IPS DF 6.9 (cell line): ENCODE measurements at regions not wholly inside any gene's neighbourhood (a gene's known extent, or its start where the extent isn't known, plus 50 kb on each side); places are given as distances from the start of the nearest gene placed in this dataset.
"Not testable (repeated sequence)": the region's sequence is repeated elsewhere in the genome, so short reads cannot be mapped to it uniquely, and the experiment has no call there.

ENCODE experiments used
- DNase-seq: peaks from one replicate; pipeline ENCODE4 v3.0.0-alpha.2; 2013; ENCODE audit warnings: low read depth, low spot score
- H3K27ac ChIP-seq: one replicate; pipeline ENCODE4 v1.5.1; 2013; ENCODE audit warnings: low read length, control low read depth
- H3K27me3 ChIP-seq: 2 replicates; pipeline ENCODE4 v1.6.1; 2013; ENCODE audit warnings: mild to moderate bottlenecking, low read length; ENCODE audit not compliant: control insufficient read depth, insufficient read depth
- H3K36me3 ChIP-seq: 2 replicates; pipeline ENCODE4 v1.6.1; 2013; ENCODE audit warnings: low read length; ENCODE audit not compliant: control insufficient read depth, insufficient read depth
- H3K4me1 ChIP-seq: 2 replicates; pipeline ENCODE4 v1.6.1; 2013; ENCODE audit warnings: low read length; ENCODE audit not compliant: control insufficient read depth, insufficient read depth
- H3K4me3 ChIP-seq: 2 replicates; pipeline ENCODE4 v1.5.1; 2013; ENCODE audit warnings: mild to moderate bottlenecking, low read length
- H3K9me3 ChIP-seq: 2 replicates; pipeline ENCODE4 v1.6.1; 2013; ENCODE audit warnings: low read length, inconsistent platforms; ENCODE audit not compliant: control insufficient read depth, insufficient read depth
- WGBS: extraction: QIAGEN DNeasy Blood & Tissue Kit; methylation state at CpG from one replicate; pipeline ENCODE4 v1.1.7; 2013; ENCODE audit warnings: mixed read lengths, missing lambda C conversion rate; ENCODE audit not compliant: insufficient read length, insufficient coverage; 5-methylcytosine and 5-hydroxymethylcytosine counted together

- DNase-seq, H3K27me3 ChIP-seq, H3K4me3 ChIP-seq, H3K36me3 ChIP-seq, H3K9me3 ChIP-seq, H3K4me1 ChIP-seq, H3K27ac ChIP-seq: not testable (repeated sequence)
- no CpG with 5 or more reads among the region's 7 CpGs for WGBS
These were observed 53.5 kb upstream of the JADE2 start for GRCh38 chr5:134471858-134472449.

DNA sequence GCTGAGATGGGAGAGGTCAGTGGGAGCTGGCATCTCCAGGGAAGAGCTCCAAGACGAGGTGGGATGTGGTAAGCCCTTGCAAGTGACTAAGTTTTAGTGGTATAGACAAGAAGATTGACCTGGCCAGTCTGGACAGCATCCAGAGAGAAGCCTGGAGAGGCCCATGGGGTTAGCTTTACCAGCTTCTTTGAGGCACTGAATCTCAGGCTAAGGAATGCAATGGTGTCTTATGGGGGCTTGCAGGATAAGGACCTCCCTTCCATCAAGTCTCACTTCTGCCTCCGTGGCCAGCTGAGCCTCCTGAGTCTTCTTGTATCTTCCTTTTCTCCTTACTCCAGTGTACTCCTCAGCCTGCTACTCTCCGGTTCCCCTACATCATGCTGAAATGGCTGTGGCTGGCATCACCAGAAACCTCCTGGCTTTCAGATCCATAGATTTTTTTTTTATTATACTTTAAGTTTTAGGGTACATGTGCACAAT lies 56.5 kb upstream of the JADE2 start:
- DNase-seq: no peak
- Histone ChIP-seq H3K4me3 (no peak overlapping the region), H3K9me3 (no peaks in the 10 kb centered on the region), H3K36me3 (no peaks in the 10 kb centered on the region), H3K4me1 (peaks cover 3% of the 10 kb centered on the region; the same call in 1 of the 2 replicates), H3K27me3 (no peaks in the 10 kb centered on the region), H3K27ac (no peak overlapping the region)
- WGBS: no CpG with 5 or more reads among the region's 3 CpGs

DNA sequence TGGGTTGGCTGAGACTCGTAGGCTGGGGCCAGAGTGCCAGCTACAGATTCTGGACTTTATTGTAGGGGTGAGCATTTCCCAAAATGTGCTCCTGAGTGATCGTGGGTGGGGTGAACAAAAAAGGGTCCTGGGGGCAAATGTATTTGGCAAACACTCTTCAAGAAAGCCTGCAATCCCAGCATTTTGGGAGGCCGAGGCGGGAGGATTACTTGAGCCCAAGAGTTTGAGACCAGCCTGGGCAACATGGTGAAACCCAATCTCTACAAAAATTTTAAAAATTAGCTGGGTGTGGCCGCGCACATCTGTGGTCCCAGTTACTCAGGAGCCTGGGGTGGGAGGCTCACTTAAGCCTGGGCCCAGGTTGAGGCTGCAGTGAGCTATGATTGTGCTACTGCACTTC lies 55.5 kb upstream of the CDKN2AIPNL start:
- Histone ChIP-seq H3K36me3 (no peaks in the 10 kb centered on the region), H3K9me3 (no peaks in the 10 kb centered on the region), H3K4me1 (peaks cover 3% of the 10 kb centered on the region; the same call in 1 of the 2 replicates), H3K27me3 (no peaks in the 10 kb centered on the region), H3K4me3 (no peak overlapping the region), H3K27ac (no peak overlapping the region)
- no peak for DNase-seq
- WGBS: no CpG with 5 or more reads among the region's 6 CpGs

- no peaks in the 10 kb centered on the region for H3K9me3 ChIP-seq
- no peaks in the 10 kb centered on the region for H3K27me3 ChIP-seq
- no CpG with 5 or more reads among the region's 26 CpGs for WGBS
- peaks cover 3% of the 10 kb centered on the region; the same call in 1 of the 2 replicates for H3K4me1 ChIP-seq
- H3K27ac ChIP-seq: no peak overlapping the region
- peak overlapping the region; percentile 64; the same call in 1 of the 2 replicates for H3K4me3 ChIP-seq
- H3K36me3 ChIP-seq: no peaks in the 10 kb centered on the region
- DNase-seq: peak; percentile 50
These were observed 54.8 kb upstream of the CDKN2AIPNL start for GRCh38 chr5:134466241-134467069.

DNA sequence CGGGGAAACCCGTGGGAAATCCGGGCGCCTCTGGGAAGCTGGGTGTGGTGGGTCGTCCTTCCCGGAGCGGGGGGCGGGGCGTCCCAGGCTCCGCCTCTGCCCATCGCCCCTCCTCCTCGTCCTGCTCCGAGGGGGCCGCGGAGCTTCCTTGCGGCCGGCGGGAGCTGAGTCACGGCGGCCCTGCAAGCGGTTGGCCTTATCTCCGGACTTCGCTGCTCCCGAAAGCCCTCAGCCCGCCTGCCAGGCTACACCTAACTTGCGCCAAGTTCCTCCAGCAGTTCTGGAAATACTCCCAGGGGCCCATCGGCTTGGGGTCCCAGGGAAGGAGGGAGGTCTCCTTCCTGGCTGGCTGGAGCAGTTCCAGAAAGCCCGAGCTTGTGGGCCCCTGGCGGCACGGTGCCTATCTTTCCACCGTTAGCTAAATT lies 54.1 kb upstream of the CDKN2AIPNL start:
- no peaks in the 10 kb centered on the region for H3K27me3 ChIP-seq
- H3K9me3 ChIP-seq: no peaks in the 10 kb centered on the region
- DNase-seq: peak; percentile 61
- no peak overlapping the region for H3K27ac ChIP-seq
- WGBS: no CpG with 5 or more reads among the region's 31 CpGs
- H3K4me3 ChIP-seq: peak overlapping the region; percentile 64; the same call in 1 of the 2 replicates
- no peaks in the 10 kb centered on the region for H3K36me3 ChIP-seq
- peaks cover 3% of the 10 kb centered on the region; the same call in 1 of the 2 replicates for H3K4me1 ChIP-seq

DNA sequence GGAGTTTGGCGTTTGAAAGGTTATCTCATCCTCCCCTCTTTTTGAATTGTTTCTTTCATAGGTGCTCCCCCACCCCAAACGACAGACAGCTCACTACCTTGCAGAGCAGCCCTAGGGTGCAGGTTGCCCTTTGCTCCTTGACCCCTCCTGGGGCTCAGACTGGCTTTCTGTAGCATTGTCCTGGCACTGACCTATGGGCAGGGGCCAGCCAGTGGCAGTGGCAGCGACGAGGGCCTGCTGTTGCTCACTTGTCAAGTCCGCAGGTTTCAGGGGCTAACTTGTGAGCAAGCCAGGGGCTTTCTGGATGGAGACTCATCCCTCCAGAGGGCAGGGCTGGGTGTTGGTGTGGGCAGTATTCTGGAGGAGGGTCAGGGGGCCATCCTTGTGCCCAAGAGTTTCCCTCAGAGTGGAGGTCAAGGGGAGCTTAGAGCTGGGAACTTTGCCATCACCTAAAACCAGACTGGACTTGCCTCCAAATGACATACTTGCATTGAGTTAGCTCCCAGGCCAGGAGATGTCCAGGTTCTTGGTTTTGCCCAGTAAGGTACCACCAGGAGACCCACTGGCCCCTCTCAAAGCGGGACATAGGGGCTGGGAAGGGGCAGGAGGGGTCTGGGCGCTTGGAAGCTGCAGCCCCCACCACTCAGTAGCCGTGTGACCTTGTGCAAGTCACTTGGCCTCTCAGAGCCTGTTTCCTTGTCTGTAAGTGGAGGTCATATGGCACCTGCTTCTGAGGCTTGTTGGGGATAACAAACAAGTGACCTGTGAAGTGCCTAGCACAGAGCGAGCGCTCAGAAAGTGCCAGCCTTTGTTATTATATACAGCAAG lies 53.5 kb upstream of the CDKN2AIPNL start:
- peaks cover 3% of the 10 kb centered on the region; the same call in 1 of the 2 replicates for H3K4me1 ChIP-seq
- H3K9me3 ChIP-seq: no peaks in the 10 kb centered on the region
- no peak overlapping the region for H3K27ac ChIP-seq
- H3K27me3 ChIP-seq: no peaks in the 10 kb centered on the region
- no CpG with 5 or more reads among the region's 10 CpGs for whole genome bisulfite sequencing
- H3K36me3 ChIP-seq: no peaks in the 10 kb centered on the region
- no peak for DNase-seq
- H3K4me3 ChIP-seq: no peak overlapping the region; the same call in 1 of the 2 replicates

GRCh38 chr5:134463991-134464760 lies 52.5 kb upstream of the CDKN2AIPNL start:
- Histone ChIP-seq H3K9me3 (no peaks in the 10 kb centered on the region), H3K4me1 (peaks cover 3% of the 10 kb centered on the region; the same call in 1 of the 2 replicates), H3K4me3 (no peak overlapping the region), H3K27ac (no peak overlapping the region), H3K27me3 (no peaks in the 10 kb centered on the region), H3K36me3 (no peaks in the 10 kb centered on the region)
- DNase-seq: no peak
- no CpG with 5 or more reads among the region's 10 CpGs for WGBS

DNA sequence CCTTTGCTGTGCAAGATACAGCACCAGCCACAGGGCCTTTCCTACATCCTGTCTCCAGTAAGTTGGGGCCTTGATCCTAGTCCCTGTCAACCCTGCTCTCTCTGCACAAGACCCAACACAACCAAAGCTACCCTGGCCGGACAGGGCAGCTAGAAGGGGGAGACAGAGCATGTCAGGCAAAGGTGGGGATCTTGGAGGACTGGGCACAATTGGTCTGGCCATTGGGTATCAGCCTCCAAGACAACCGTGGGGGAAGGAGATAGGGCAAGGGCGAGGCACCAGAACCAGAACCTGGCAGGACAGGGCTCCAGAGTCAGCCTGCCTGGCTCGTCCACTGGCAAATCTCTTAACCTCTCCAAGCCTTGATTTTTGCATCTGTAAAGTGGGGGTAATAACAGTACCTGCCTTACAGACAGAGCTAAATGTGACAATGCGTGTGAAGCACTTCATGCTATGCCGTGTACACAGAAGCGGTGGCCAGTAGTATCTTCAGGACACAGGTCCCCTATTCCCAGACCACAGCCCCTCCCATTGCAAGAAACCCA lies 51.6 kb upstream of the CDKN2AIPNL start:
- no peaks in the 10 kb centered on the region for H3K9me3 ChIP-seq
- peaks cover 3% of the 10 kb centered on the region; the same call in 1 of the 2 replicates for H3K4me1 ChIP-seq
- no peak overlapping the region for H3K4me3 ChIP-seq
- no peak for DNase-seq
- no peaks in the 10 kb centered on the region for H3K36me3 ChIP-seq
- WGBS: no CpG with 5 or more reads among the region's 7 CpGs
- no peak overlapping the region for H3K27ac ChIP-seq
- H3K27me3 ChIP-seq: no peaks in the 10 kb centered on the region

DNA sequence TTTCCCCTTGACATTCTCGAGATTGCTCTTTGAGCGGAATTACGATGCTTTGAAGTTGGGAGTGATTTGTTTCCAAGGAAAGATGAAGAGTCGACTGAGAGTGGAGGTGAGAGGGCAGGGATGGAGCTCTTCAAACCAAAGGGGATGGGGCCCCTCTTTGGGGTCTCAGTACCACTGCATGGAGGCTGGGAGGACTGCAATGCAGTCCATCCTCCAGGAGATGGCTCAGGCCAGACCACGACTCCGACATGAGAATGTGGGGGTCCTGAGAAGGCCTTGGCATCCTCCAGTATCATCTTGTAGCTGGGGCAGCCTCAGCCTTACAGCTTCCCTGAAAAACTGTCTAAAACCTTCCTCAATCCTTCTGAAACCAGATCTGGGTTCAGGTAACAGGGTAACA lies 51.1 kb upstream of the CDKN2AIPNL start:
- H3K27ac ChIP-seq: no peak overlapping the region
- no peaks in the 10 kb centered on the region for H3K27me3 ChIP-seq
- no CpG with 5 or more reads among the region's 6 CpGs for WGBS
- no peak for DNase-seq
- no peaks in the 10 kb centered on the region for H3K9me3 ChIP-seq
- H3K36me3 ChIP-seq: no peaks in the 10 kb centered on the region
- peaks cover 3% of the 10 kb centered on the region; the same call in 1 of the 2 replicates for H3K4me1 ChIP-seq
- H3K4me3 ChIP-seq: no peak overlapping the region
